Vagina (tissue), 2 donors: ENCODE measurements at regions not wholly inside any gene's neighbourhood (a gene's known extent, or its start where the extent isn't known, plus 50 kb on each side); places are given as distances from the start of the nearest gene placed in this dataset.

Experiments used
- DNase-seq, 2 donors: peaks; one replicate each; pipeline ENCODE4 v3.0.0-alpha.2; 2017; ENCODE audit errors: extremely low spot score in 2 of 2
- H3K27ac ChIP-seq: fragments of 200-600 bp; sonication (generic); one replicate; pipeline ENCODE4 v1.5.1; 2019
- H3K27me3 ChIP-seq: fragments of 200-600 bp; sonication (generic); one replicate; pipeline ENCODE4 v1.5.1; 2019
- H3K36me3 ChIP-seq, 2 donors: fragments of 200-600 bp; sonication (generic); one replicate each; pipeline ENCODE4 v1.5.1; 2017 to 2019
- H3K4me1 ChIP-seq: fragments of 200-600 bp; sonication (generic); one replicate; pipeline ENCODE4 v1.5.1; 2019
- H3K4me3 ChIP-seq, 2 donors: fragments of 200-600 bp; sonication (generic); 1 replicate in 1 of 2; 2 replicates in 1 of 2; pipeline ENCODE4 v1.5.1; 2016 to 2019
- H3K9me3 ChIP-seq: fragments of 200-600 bp; sonication (generic); one replicate; pipeline ENCODE4 v1.5.1; 2019
- CTCF ChIP-seq, 3 experiments: fragments of 450-650 bp in 2 of 3; fragments of 200-600 bp in 1 of 3; sonication (generic) in 1 of 3; IDR thresholded peaks; one replicate each; pipeline ENCODE4 v1.5.1; 2017 to 2019; ENCODE audit warnings: antibody characterized with exemption in 3 of 3, mild to moderate bottlenecking in 2 of 3, moderate library complexity in 2 of 3
- POLR2A ChIP-seq, 2 donors: fragments of 450-650 bp; IDR thresholded peaks; one replicate each; pipeline ENCODE4 v1.6.1; 2017; ENCODE audit warnings: antibody characterized with exemption in 2 of 2, mild to moderate bottlenecking in 2 of 2, moderate library complexity in 2 of 2
- POLR2AphosphoS5 ChIP-seq, 2 donors: sonication (generic); formaldehyde crosslinking; IDR thresholded peaks; one replicate each; pipeline ENCODE4 v1.9.0; 2017; ENCODE audit warnings: antibody characterized with exemption in 2 of 2, mild to moderate bottlenecking in 2 of 2, low read depth in 1 of 2; ENCODE audit not compliant: insufficient read depth in 1 of 2
- intact Hi-C: fragments of 100-400 bp; cut with DNase I; formaldehyde crosslinking; loops from one replicate; pipeline ENCODE4 v1.15.1; 2023

DNA sequence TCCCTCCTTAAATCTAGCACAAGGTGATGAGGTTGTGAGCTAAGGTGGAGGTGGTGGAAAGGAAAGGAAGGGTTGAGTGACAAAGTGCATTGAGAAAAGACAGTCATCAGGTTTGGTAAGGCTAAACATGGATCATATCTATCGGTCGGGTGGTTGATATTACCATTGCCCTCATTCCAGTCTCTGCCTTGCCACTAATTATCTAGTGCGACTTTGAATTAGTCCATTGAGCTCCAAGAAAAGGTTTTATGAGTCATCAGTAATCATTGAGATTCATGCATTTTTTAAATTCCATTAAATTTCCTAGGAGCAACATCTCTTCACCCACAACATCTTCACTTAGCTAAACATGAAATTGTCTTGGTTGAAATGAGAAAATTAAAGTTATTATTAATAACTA is 68.9 kb upstream of the FRMD4A start:
- no peak for TF ChIP-seq CTCF (IDR thresholded peaks at IDR 0.05)
- no peak for TF ChIP-seq POLR2A (IDR thresholded peaks at IDR 0.05)
- no peak for TF ChIP-seq POLR2AphosphoS5 (IDR thresholded peaks at IDR 0.05; ENCODE audit: insufficient read depth in 1 of 2, low read depth in 1 of 2)
- Histone ChIP-seq H3K4me3 (no peak overlapping the region), H3K27ac (no peak overlapping the region), H3K9me3 (no peaks in the 10 kb centered on the region), H3K4me1 (peaks cover 10% of the 10 kb centered on the region), H3K27me3 (no peaks in the 10 kb centered on the region), H3K36me3 (no peaks in the 10 kb centered on the region)
- no peak for DNase-seq
- intact Hi-C loops, result no loop called here

DNA sequence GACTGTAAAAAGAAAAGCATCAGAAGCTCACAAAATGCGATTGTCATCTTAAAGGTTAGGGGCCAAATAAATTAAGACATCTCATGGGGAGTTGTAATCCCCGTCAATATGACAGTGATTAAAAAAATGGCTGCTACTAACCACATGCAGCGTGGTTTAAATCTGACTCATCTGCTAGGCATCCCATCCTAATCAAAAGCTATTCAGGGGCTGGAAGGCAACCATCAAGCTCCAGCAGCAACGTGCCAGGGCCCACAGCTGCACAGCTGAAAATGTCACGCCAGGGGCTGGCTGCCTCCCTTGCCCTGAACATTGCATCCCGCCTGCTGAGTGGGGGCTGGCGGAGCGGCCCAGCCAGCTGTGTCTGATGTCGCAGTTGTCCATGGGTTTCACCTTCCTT is 66.3 kb upstream of the FRMD4A start:
- no peak for TF ChIP-seq POLR2A (IDR thresholded peaks at IDR 0.05)
- no peak for TF ChIP-seq CTCF (IDR thresholded peaks at IDR 0.05)
- peak in 1 of 2 donors; percentile 68 for TF ChIP-seq POLR2AphosphoS5 (IDR thresholded peaks at IDR 0.05; ENCODE audit: insufficient read depth in 1 of 2, low read depth in 1 of 2)
- Histone ChIP-seq H3K4me3 (no peak overlapping the region), H3K27ac (no peak overlapping the region), H3K36me3 (no peaks in the 10 kb centered on the region), H3K27me3 (no peaks in the 10 kb centered on the region), H3K9me3 (no peaks in the 10 kb centered on the region), H3K4me1 (peaks cover 10% of the 10 kb centered on the region)
- intact Hi-C loops, result no loop called here
- no peak for DNase-seq

DNA sequence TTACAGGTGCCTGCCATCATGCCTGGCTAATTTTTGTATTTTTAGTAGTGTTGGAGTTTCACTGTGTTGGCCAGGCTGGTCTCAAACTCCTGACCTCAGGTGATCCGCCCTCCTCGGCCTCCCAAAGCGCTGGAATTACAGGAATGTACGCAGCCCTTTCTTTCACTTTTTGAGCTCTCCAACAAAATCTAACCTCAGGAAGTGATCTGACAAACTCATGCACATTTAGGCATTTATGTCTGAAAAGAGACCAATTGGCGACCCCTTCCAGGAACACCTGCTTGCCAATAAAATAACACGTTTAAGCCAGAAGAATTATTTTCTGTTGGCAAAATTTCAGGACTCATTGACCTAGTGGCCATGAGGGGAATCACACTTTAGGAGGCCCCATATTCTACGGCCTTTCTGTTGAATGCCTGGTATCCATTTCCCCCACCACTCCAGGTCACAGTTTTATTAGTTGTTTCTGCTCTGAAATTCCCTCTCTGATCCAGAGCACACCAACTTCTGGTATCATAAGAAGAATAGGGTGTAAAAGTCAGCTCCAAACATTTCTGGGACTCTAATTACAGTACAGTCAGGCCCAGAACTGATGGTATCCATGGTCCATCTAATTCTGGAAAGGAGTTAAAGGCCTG is 65.8 kb upstream of the FRMD4A start:
- no peaks in the 10 kb centered on the region for H3K36me3 ChIP-seq
- H3K4me3 ChIP-seq, result no peak overlapping the region
- H3K4me1 ChIP-seq, result peaks cover 10% of the 10 kb centered on the region
- no peak overlapping the region for H3K27ac ChIP-seq
- TF ChIP-seq CTCF (IDR thresholded peaks at IDR 0.05) (peak in 1 of 3 experiments; percentile 16), POLR2AphosphoS5 (IDR thresholded peaks at IDR 0.05; ENCODE audit: insufficient read depth in 1 of 2, low read depth in 1 of 2) (no peak)
- H3K9me3 ChIP-seq, result no peaks in the 10 kb centered on the region
- DNase-seq, result no peak
- intact Hi-C loops, result no loop called here
- H3K27me3 ChIP-seq, result no peaks in the 10 kb centered on the region

DNA sequence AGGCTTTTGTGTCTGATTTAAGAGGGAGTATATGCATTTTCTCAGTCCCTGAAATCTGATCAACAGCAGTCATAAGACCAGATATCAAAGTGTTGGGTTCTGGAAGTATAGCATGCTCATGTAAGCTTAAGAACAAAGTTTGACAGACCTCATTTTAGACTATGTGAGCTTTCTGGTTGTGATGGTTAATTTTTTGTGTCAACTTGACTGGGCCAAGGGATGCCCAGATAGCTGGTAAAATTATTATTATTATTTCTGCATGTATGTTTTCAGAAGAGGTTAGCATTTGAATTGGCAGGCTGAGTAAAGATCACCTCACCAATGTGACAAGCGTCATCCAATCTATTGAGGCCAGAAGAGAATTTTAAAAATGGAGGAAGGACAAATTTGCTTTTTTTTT is 63.5 kb upstream of the FRMD4A start:
- H3K4me1 ChIP-seq, result peaks cover 10% of the 10 kb centered on the region
- no peaks in the 10 kb centered on the region for H3K9me3 ChIP-seq
- DNase-seq, result no peak
- no peak overlapping the region for H3K4me3 ChIP-seq
- no peak for TF ChIP-seq CTCF (IDR thresholded peaks at IDR 0.05)
- no peak for TF ChIP-seq POLR2A (IDR thresholded peaks at IDR 0.05)
- TF ChIP-seq POLR2AphosphoS5 (IDR thresholded peaks at IDR 0.05; ENCODE audit: insufficient read depth in 1 of 2, low read depth in 1 of 2), result no peak
- intact Hi-C loops, result no loop called here
- H3K27ac ChIP-seq, result no peak overlapping the region
- H3K36me3 ChIP-seq, result no peaks in the 10 kb centered on the region
- no peaks in the 10 kb centered on the region for H3K27me3 ChIP-seq

DNA sequence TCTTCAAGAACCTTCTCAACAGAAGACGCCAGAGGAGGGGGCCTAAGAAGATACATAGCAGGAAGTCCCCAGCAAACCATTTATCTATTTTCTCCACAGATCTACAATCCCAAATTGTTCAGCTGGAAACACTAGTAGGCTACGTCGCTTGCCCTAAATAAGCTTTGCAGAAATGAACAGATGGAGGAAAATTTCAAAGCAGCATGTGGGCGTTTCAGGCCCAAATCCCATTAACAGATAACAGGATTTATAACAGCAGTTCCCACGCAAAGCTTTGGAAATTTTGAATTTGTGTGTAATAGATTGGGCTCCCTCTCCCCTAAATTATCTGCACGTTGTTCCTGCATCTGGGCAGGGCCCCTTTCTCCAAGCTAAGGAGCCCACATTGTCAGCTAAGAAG is 60.6 kb upstream of the FRMD4A start:
- intact Hi-C loops, result no loop called here
- TF ChIP-seq POLR2AphosphoS5 (IDR thresholded peaks at IDR 0.05; ENCODE audit: insufficient read depth in 1 of 2, low read depth in 1 of 2), result no peak
- no peak for TF ChIP-seq POLR2A (IDR thresholded peaks at IDR 0.05)
- no peak for TF ChIP-seq CTCF (IDR thresholded peaks at IDR 0.05)

More for the DNA sequence above, 60.6 kb upstream of the FRMD4A start:
- Histone ChIP-seq H3K9me3 (no peaks in the 10 kb centered on the region), H3K4me1 (no peaks in the 10 kb centered on the region), H3K27ac (no peak overlapping the region), H3K27me3 (no peaks in the 10 kb centered on the region), H3K36me3 (no peaks in the 10 kb centered on the region), H3K4me3 (no peak overlapping the region)
- DNase-seq, result no peak
